HG03066 (cell line): ENCODE measurements at regions not wholly inside any gene's neighbourhood (a gene's known extent, or its start where the extent isn't known, plus 50 kb on each side); places are given as distances from the start of the nearest gene placed in this dataset.
"Not testable (repeated sequence)": the region's sequence is repeated elsewhere in the genome, so short reads cannot be mapped to it uniquely, and the experiment has no call there.

Experiments used
- ATAC-seq: cut with Tn5 transposase; IDR thresholded peaks from one replicate; pipeline ENCODE4 v1.9.1; 2021; ENCODE audit warnings: low read depth; ENCODE audit not compliant: unreplicated experiment

GRCh38 chr10:121316432-121316831 lies 281.8 kb downstream of the FGFR2 start:
- no peak for ATAC-seq

- no peak for ATAC-seq
Measured at GRCh38 chr10:121317374-121317773, 280.9 kb downstream of the FGFR2 start.

GRCh38 chr10:121322046-121322445 lies 276.2 kb downstream of the FGFR2 start:
- no peak for ATAC-seq

- ATAC-seq, result no peak
Measured at GRCh38 chr10:121322776-121323175, 275.5 kb downstream of the FGFR2 start.

GRCh38 chr10:121323443-121323842 lies 274.8 kb downstream of the FGFR2 start:
- no peak for ATAC-seq

- no peak for ATAC-seq
Measured at GRCh38 chr10:121324678-121325213, 273.5 kb downstream of the FGFR2 start.

- ATAC-seq, result no peak
Measured at GRCh38 chr10:121325490-121326231, 272.6 kb downstream of the FGFR2 start.

GRCh38 chr10:121326905-121327304 lies 271.3 kb downstream of the FGFR2 start:
- no peak for ATAC-seq

- no peak for ATAC-seq
Measured at GRCh38 chr10:121327727-121328126, 270.5 kb downstream of the FGFR2 start.

- not testable (repeated sequence) for ATAC-seq
Measured at GRCh38 chr10:121329631-121330030, 268.6 kb downstream of the FGFR2 start.

GRCh38 chr10:121330563-121330962 lies 267.7 kb downstream of the FGFR2 start:
- ATAC-seq, result no peak

- no peak for ATAC-seq
Measured at GRCh38 chr10:121332353-121332752, 265.9 kb downstream of the FGFR2 start.

GRCh38 chr10:121332829-121333765 lies 265.1 kb downstream of the FGFR2 start:
- ATAC-seq, result no peak

- ATAC-seq, result no peak
Measured at GRCh38 chr10:121335386-121335925, 262.8 kb downstream of the FGFR2 start.

GRCh38 chr10:121337427-121337826 lies 260.8 kb downstream of the FGFR2 start:
- no peak for ATAC-seq

GRCh38 chr10:121338206-121338980 lies 259.9 kb downstream of the FGFR2 start:
- no peak for ATAC-seq

- no peak for ATAC-seq
Measured at GRCh38 chr10:121339114-121339513, 259.1 kb downstream of the FGFR2 start.

GRCh38 chr10:121340271-121340831 lies 257.9 kb downstream of the FGFR2 start:
- ATAC-seq, result no peak

GRCh38 chr10:121351540-121351939 lies 246.7 kb downstream of the FGFR2 start:
- no peak for ATAC-seq
